ENCODE measurements at regions not wholly inside any gene's neighbourhood (a gene's known extent, or its start where the extent isn't known, plus 50 kb on each side); places are given as distances from the start of the nearest gene placed in this dataset.

- DNase-seq, result no peak
These were observed 151.9 kb upstream of the LINGO1 start for GRCh38 chr15:77784361-77785292.

- DNase-seq, result no peak
These were observed 150.9 kb upstream of the LINGO1 start for GRCh38 chr15:77783636-77784035.

- DNase-seq, result no peak
These were observed 150.0 kb upstream of the LINGO1 start for GRCh38 chr15:77782691-77783090.

GRCh38 chr15:77781946-77782240 is 149.2 kb upstream of the LINGO1 start:
- DNase-seq, result no peak

- no peak for DNase-seq
These were observed 148.6 kb upstream of the LINGO1 start for GRCh38 chr15:77781151-77781945.

- DNase-seq, result no peak
These were observed 146.1 kb upstream of the LINGO1 start for GRCh38 chr15:77778802-77779201.

- DNase-seq, result no peak
These were observed 143.1 kb upstream of the LINGO1 start for GRCh38 chr15:77775837-77776236.

- no peak for DNase-seq
These were observed 142.7 kb upstream of the LINGO1 start for GRCh38 chr15:77775373-77775772.

GRCh38 chr15:77774350-77774749 is 141.6 kb upstream of the LINGO1 start:
- DNase-seq, result no peak

- DNase-seq, result no peak
These were observed 141.2 kb upstream of the LINGO1 start for GRCh38 chr15:77773903-77774302.

GRCh38 chr15:77772641-77773402 is 140.1 kb upstream of the LINGO1 start:
- no peak for DNase-seq

GRCh38 chr15:77771616-77772015 is 138.9 kb upstream of the LINGO1 start:
- no peak for DNase-seq

- no peak for DNase-seq
These were observed 137.0 kb upstream of the LINGO1 start for GRCh38 chr15:77769700-77770099.

GRCh38 chr15:77768521-77769078 is 135.9 kb upstream of the LINGO1 start:
- no peak for DNase-seq

GRCh38 chr15:77768107-77768506 is 135.4 kb upstream of the LINGO1 start:
- no peak for DNase-seq

- no peak for DNase-seq
These were observed 131.4 kb upstream of the LINGO1 start for GRCh38 chr15:77764095-77764494.

GRCh38 chr15:77762747-77763355 is 130.1 kb upstream of the LINGO1 start:
- DNase-seq, result no peak

- no peak for DNase-seq
These were observed 127.3 kb upstream of the LINGO1 start for GRCh38 chr15:77759896-77760592.

- DNase-seq, result no peak
These were observed 121.2 kb upstream of the LINGO1 start for GRCh38 chr15:77753939-77754338.

- no peak for DNase-seq
These were observed 120.7 kb upstream of the LINGO1 start for GRCh38 chr15:77753281-77753873.

GRCh38 chr15:77749998-77750540 is 117.4 kb upstream of the LINGO1 start:
- DNase-seq, result no peak
